Mucosa of stomach (tissue), 1 donor: ENCODE measurements at regions not wholly inside any gene's neighbourhood (a gene's known extent, or its start where the extent isn't known, plus 50 kb on each side); places are given as distances from the start of the nearest gene placed in this dataset.

ENCODE experiments used
- H3K27me3 ChIP-seq: one replicate; pipeline ENCODE4 v1.7.0; 2013; ENCODE audit warnings: mild to moderate bottlenecking, low read length; ENCODE audit not compliant: control insufficient read depth, insufficient read depth
- H3K36me3 ChIP-seq: one replicate; pipeline ENCODE4 v1.7.0; 2013; ENCODE audit warnings: low read length; ENCODE audit not compliant: control insufficient read depth, insufficient read depth
- H3K4me1 ChIP-seq: one replicate; pipeline ENCODE4 v1.7.0; 2013; ENCODE audit warnings: mild to moderate bottlenecking, low read length; ENCODE audit not compliant: control insufficient read depth, insufficient read depth
- H3K4me3 ChIP-seq: one replicate; pipeline ENCODE4 v1.7.0; 2013; ENCODE audit warnings: low read length
- H3K9ac ChIP-seq: one replicate; pipeline ENCODE4 v1.7.0; 2013; ENCODE audit warnings: mild to moderate bottlenecking, low read length, moderate library complexity
- H3K9me3 ChIP-seq: one replicate; pipeline ENCODE4 v1.7.0; 2013; ENCODE audit warnings: mild to moderate bottlenecking, low read length, moderate library complexity; ENCODE audit not compliant: control insufficient read depth
- donor health status: Pancreatic carcinoma.

DNA sequence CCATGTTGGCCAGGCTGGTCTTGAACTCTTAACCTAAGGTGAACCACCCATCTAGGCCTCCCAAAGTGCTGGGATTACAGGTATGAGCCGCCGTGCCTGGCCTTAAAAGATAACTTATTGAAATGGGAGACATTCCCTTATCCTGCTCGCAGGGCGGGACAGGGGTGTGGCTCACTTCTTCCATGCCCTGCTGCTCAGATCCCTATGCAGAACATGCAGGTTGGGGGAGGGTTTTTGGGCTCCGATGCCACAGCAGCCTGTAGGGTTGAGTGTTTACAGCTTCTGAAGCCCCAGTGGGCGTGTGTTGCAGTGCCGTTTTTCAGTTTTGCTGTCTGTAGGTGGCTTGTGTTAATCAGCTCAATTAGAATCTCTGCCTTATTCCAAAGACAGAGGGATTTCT lies 108.0 kb upstream of the BRINP1 start:
- Histone ChIP-seq H3K9ac (no peak overlapping the region), H3K9me3 (no peaks in the 10 kb centered on the region), H3K4me1 (no peaks in the 10 kb centered on the region), H3K4me3 (no peak overlapping the region), H3K36me3 (no peaks in the 10 kb centered on the region), H3K27me3 (no peaks in the 10 kb centered on the region)

DNA sequence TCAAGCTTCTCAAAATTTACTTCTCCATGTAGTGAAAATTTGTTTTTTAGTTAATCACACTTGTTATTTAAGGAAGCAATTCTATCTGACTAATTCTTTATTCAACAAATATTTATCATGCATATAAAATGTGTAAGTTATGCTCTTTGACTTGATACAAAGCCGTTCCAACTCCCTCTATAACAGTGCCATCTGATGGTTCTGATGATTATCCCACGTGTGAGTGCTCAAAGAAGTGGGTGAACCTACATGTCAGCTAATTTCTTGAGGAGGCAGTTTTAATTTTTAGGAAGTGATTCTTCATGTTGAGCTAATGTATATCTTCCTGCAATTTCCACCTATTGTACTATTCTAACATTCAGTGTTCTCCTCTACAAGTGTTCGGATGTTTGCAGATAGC lies 88.8 kb upstream of the BRINP1 start:
- Histone ChIP-seq H3K4me3 (no peak overlapping the region), H3K27me3 (no peaks in the 10 kb centered on the region), H3K9ac (no peak overlapping the region), H3K4me1 (no peaks in the 10 kb centered on the region), H3K9me3 (no peaks in the 10 kb centered on the region), H3K36me3 (no peaks in the 10 kb centered on the region)

DNA sequence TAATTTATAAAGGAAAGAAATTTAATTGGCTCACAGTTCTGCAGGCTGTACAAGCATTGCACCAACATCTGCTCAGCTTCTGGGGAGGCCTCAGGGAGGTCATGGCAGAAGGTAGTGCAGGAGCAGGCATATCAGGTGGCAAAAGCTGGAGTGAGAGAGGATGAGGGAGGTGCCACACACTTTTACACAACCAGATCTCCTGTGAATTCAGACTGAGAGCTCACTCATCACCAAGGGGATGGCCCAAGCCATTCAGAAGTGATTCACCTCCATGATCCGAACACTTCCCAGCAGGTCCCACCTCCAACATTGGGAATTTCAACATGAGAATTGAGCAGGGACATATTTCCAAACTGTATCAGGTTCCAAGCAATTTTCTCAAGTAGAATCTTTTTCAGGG lies 84.7 kb upstream of the BRINP1 start:
- Histone ChIP-seq H3K36me3 (no peaks in the 10 kb centered on the region), H3K4me3 (no peak overlapping the region), H3K27me3 (no peaks in the 10 kb centered on the region), H3K4me1 (no peaks in the 10 kb centered on the region), H3K9me3 (no peaks in the 10 kb centered on the region), H3K9ac (no peak overlapping the region)

DNA sequence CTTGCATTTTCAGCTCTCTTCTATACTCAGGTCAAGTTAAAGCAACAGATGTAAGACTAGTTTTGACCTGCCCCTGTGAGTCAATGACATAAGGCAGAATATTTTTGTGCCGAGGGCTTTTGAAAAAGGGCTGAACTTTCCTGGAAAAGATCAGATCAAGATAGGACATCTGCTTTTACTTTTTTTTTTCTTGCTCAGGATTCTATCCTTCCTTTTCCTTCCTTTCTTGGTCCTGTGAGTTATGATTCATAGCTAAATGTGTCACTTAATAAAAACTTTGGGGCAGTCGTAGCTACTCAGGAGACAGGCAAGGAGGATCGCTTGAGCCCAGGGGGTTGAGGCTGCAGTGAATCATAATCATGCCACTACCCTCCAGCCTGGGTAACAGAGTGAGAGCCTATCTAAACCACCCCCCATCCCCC lies 84.3 kb upstream of the BRINP1 start:
- no peak overlapping the region for H3K9ac ChIP-seq
- H3K27me3 ChIP-seq = no peaks in the 10 kb centered on the region

DNA sequence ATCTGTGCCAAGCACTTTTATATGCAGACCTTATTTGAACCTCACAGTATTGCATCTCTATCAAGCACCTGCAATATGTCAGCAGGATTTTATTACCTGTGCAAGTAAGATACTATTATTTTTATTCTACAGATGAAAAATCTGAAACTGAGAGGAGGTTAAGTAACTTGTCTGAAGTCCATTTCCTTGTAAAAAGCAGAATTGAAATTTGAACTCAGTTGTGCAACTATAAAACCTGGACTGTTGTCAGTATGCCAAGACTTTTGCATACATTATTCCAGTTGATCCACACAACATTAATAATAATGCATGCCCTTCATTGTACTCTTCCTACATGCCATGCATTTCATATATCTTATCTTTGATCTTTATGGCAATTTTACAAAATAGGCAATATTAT lies 82.2 kb upstream of the BRINP1 start:
- H3K4me3 ChIP-seq = no peak overlapping the region
- no peaks in the 10 kb centered on the region for H3K9me3 ChIP-seq
- no peaks in the 10 kb centered on the region for H3K4me1 ChIP-seq
- H3K9ac ChIP-seq = no peak overlapping the region
- H3K36me3 ChIP-seq = no peaks in the 10 kb centered on the region
- H3K27me3 ChIP-seq = no peaks in the 10 kb centered on the region

More for the DNA sequence above, 84.3 kb upstream of the BRINP1 start:
- H3K4me3 ChIP-seq = no peak overlapping the region
- no peaks in the 10 kb centered on the region for H3K9me3 ChIP-seq
- no peaks in the 10 kb centered on the region for H3K36me3 ChIP-seq
- no peaks in the 10 kb centered on the region for H3K4me1 ChIP-seq

DNA sequence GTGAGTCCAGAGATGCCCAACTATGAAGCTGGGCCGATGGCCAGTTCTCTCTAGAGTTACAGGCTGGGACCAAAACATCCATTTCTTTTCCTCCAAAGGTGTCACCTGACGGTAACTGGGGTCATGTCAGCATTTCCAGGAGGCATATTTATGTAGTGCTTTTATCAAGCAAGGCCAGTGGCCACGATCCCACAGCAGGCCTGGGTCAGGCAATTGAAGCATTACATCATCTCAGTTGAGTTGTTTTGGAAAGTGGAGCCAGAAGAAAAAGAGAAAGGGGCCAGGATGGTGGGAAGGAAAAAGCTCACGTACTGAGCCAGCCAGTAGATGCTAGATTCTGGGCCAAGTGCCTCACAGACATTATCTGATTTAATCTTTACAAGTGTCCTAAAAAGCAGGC lies 73.9 kb upstream of the BRINP1 start:
- Histone ChIP-seq H3K36me3 (no peaks in the 10 kb centered on the region), H3K9ac (no peak overlapping the region), H3K4me1 (no peaks in the 10 kb centered on the region), H3K9me3 (no peaks in the 10 kb centered on the region), H3K4me3 (no peak overlapping the region), H3K27me3 (no peaks in the 10 kb centered on the region)

DNA sequence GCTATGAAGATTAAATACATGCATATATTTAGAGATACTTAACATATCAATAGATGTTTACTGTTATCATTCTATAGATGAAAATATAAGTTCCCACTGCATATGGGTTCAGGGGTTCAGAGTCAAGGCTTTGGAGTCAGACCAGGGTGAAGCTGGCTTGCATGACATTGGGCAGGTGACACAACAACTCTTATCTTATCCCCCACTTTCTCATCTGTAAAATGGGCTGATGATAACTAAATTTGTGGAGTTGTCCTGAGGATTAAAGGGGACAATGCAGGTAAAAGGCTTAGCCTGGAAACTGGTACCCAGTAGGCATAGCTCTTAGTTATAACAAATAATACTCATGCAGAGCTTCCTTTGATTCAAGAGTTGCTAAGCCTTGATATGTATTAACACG lies 72.6 kb upstream of the BRINP1 start:
- Histone ChIP-seq H3K27me3 (no peaks in the 10 kb centered on the region), H3K4me1 (no peaks in the 10 kb centered on the region), H3K9ac (no peak overlapping the region), H3K36me3 (no peaks in the 10 kb centered on the region), H3K9me3 (no peaks in the 10 kb centered on the region), H3K4me3 (no peak overlapping the region)

DNA sequence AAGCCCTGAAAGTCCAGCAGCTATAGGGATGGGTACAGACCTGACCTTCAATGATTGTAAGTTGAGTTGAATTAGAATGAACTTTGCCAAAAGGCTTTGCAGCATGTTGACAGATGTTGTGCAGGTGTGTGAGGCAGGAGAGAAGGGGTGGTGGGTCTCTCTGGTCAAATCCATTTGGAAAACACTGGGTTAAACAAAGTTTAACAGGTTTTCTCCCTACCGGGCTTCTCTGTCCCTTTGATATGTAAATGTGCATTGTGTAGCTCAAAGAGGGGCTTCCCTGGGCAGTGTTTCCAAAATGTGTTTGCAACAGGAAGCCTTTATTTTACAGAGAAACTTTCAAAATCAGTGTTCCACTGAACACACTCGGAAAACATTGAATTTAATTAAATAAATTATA lies 72.1 kb upstream of the BRINP1 start:
- Histone ChIP-seq H3K4me1 (no peaks in the 10 kb centered on the region), H3K4me3 (no peak overlapping the region), H3K9me3 (no peaks in the 10 kb centered on the region), H3K27me3 (no peaks in the 10 kb centered on the region), H3K9ac (no peak overlapping the region), H3K36me3 (no peaks in the 10 kb centered on the region)

DNA sequence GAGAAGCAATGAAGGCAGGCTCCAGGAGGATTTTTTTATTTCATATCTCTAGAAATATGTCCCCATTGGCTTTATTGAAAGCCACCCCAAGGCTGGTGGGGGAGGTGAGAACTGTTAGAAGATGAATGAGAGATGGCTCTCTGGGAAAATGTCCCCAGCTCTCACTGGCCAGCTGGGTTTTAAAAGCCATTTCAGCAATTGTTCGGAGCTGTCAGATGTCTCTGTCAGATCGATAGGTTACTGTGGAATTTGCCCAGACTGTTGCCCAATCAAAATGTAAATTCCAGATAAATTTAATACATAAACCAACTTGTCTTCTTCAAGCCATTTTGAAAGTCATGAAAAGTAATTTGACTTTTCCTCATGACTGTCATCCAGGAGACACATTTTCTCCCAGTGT lies 67.0 kb upstream of the BRINP1 start:
- Histone ChIP-seq H3K4me1 (no peaks in the 10 kb centered on the region), H3K9me3 (no peaks in the 10 kb centered on the region), H3K36me3 (no peaks in the 10 kb centered on the region), H3K4me3 (no peak overlapping the region), H3K27me3 (no peaks in the 10 kb centered on the region), H3K9ac (no peak overlapping the region)

DNA sequence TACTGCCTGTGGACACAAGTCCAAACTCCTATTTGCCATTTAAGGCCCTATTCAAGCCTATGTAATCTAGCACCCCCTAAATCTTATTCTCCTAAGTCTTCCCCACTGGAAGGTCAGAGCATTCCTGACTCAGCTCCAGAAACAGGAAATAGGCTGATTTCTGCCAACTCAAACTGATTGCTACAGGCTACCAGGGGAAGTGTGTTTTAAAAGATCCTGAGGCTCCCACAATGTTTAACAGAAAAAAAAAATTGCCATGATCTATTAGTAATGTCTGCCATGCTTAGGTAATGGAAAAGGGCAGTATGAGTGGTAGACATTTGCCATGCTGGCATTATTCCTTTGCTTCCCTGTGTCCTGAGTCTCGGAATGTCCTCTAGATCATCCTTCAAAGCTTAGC lies 65.8 kb upstream of the BRINP1 start:
- Histone ChIP-seq H3K27me3 (no peaks in the 10 kb centered on the region), H3K4me1 (no peaks in the 10 kb centered on the region), H3K36me3 (no peaks in the 10 kb centered on the region)

DNA sequence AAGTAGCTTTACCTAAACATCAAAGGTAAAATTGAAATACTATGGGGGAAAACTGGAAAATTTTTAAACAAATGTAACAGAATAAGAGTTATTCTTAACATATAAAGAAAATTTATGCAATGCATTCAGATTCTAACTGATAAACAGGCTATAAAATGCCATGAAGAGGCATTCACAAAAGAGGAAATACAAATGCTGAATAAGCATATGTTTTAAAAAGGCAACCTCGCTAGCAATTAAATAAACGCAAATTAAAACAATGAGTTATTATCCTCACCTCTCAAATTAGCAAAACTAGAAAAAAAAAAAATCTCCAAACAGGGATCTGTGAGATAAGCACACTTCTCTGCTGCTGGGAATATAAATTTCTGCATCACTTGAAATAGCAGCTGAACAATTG lies 63.2 kb upstream of the BRINP1 start:
- Histone ChIP-seq H3K27me3 (no peaks in the 10 kb centered on the region), H3K36me3 (no peaks in the 10 kb centered on the region), H3K9me3 (no peaks in the 10 kb centered on the region), H3K9ac (no peak overlapping the region), H3K4me1 (no peaks in the 10 kb centered on the region), H3K4me3 (no peak overlapping the region)

More for the DNA sequence above, 65.8 kb upstream of the BRINP1 start:
- Histone ChIP-seq H3K9me3 (no peaks in the 10 kb centered on the region), H3K4me3 (no peak overlapping the region), H3K9ac (no peak overlapping the region)

DNA sequence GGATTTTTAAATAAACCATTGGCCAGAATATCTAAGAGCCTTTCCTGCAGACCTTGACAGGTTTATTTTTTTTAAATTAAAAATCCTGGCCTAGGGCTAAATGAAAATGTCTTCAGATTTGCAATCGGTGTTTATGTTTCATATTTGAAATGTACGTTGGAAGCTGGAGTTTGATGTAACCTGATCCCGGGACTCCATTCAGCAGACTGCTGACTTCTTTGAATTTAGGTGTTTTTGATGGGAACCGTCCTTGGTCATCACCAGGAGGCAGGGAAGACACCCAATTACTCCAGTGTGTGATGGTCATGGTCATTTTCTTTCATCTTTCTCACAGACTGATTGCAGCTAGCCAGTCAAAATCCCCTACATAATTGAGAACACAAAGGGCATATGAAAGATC lies 60.1 kb upstream of the BRINP1 start:
- Histone ChIP-seq H3K27me3 (no peaks in the 10 kb centered on the region), H3K4me3 (no peak overlapping the region), H3K9ac (no peak overlapping the region), H3K9me3 (no peaks in the 10 kb centered on the region), H3K36me3 (no peaks in the 10 kb centered on the region), H3K4me1 (no peaks in the 10 kb centered on the region)

DNA sequence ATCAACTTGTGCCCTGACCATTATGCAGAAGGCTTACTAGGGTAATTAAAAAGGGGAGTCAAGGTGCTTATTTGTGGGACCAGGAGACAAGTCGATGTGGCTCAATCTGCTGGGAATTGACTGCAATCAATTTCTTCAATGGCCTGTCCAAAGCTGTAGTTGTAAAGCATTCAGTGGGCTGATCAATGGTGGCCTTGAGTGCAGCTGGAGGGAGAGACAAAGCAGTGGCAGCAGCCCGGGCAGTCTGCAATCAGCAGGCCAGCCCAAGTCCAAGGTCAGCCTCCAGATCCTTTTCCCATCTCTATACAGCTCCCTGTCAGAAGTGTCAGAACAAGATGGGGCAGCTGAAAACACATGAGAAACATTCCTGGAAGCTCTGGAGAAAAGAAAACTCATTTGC lies 51.0 kb upstream of the BRINP1 start:
- no peak overlapping the region for H3K4me3 ChIP-seq
- no peaks in the 10 kb centered on the region for H3K27me3 ChIP-seq
- H3K9ac ChIP-seq = no peak overlapping the region
- no peaks in the 10 kb centered on the region for H3K9me3 ChIP-seq
- no peaks in the 10 kb centered on the region for H3K36me3 ChIP-seq
- H3K4me1 ChIP-seq = no peaks in the 10 kb centered on the region
